ENCODE measurements at regions not wholly inside any gene's neighbourhood (a gene's known extent, or its start where the extent isn't known, plus 50 kb on each side); places are given as distances from the start of the nearest gene placed in this dataset.
"Not testable (repeated sequence)": the region's sequence is repeated elsewhere in the genome, so short reads cannot be mapped to it uniquely, and the experiment has no call there.

GRCh38 chr7:148472406-148472805 lies 118.2 kb upstream of the C7orf33 start:
- no peak for DNase-seq

DNA sequence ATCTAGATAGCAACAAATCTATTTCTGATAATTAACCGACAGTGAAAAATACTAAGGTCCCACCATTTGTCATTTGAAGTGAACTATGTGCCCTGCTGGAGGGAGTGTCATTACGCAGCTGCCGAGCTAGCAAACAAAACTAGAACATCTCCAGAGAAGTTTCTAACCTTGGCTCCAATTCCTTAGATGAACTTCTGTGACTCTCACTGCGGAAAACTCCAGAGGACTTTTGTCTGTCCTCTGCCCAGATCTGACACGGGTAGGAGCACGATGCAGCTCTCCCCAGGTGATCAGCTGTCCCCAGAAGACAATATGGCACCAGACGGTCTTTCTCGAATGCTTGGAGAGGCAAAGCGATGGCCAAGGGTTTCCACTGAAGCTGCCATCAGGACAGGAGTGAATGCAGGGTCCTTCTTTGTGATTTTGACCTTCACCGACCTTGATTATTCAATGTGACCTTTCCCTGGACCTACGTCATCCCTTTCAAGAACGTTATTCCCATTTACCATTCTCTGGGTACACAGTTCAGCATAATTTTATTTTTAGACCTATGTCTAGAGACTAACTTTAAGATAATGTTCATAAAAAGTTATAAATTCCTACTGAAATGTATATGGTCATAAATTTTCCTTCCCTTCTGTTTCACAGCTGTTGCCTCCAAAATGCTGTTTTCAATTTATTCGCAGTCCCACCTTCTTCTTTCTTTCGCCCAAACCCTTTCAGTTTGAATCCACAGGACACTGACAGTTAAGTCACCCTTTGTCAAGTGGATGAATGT lies 116.7 kb upstream of the C7orf33 start:
- DNase-seq = no peak

GRCh38 chr7:148474481-148475025 lies 116.0 kb upstream of the C7orf33 start:
- no peak for DNase-seq

DNA sequence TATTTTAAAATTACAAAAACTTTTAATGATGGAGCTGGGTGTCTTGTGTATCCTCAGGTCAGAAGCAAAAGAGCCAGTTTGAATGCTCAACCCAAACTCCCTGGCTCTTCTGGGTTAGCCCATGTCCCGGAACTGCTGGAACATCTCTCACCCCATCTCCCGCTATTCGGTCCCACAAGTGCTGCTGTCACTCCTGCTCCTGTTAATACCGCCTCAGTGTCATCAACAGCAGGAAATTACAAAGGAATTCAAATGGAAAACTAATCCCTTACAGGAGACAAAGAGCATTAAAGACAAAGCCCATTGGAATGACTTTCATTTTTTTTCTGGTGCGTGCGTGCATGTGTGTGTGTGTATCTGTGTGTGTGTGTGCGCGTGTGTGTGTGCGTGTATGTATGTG lies 112.0 kb upstream of the C7orf33 start:
- no peak for DNase-seq

DNA sequence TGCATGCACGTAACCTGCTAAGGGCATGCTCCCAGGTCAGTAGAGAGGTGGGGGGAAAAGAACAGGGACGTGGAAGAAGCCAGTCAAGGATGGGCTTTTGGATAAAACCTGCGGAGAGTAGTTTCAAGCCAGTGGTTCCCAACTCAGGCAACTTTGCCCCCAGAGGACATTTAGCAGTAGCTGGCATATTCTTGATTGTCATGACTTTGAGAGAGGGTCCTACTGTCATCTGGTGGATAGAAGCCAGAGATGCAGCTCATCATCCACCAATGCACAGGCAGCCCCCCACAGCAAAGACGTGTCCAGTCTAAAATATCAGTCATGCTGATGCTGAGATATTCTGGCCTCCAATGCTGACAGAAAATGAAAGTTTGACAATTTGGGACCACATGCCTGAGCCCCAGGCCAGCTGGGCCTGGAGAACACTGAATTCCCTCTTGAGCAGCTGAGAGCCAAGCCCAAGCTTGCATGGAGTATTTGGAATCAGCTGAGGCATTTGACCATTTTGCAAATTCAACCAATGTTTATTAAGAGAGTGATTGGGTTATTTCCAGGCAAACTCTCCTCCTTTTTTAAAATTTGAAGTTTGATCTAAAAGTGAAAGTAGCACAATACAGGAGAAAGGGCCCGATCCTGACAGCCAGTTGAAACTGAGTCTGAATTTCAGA lies 110.0 kb upstream of the C7orf33 start:
- DNase-seq = peak; percentile 0

DNA sequence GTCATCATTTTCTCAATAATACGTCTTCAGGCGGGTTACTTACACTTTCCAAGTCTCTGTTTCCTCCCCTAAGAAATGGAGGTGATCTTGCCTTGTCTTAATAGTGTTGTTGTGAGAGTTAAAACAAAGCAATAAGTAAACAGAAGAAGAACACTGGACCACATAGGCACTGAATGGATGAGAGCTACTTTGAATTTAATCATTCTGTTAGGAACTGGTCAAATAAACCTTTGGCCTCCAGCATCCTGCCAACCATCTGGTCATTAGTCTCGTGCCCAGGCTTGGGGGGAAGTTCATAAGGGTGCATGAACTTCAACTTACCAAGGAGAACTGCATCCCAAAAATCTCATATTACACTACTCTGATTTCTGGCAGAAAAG lies 109.4 kb upstream of the C7orf33 start:
- DNase-seq = no peak

- no peak for DNase-seq
Observed at GRCh38 chr7:148481971-148482626, 108.5 kb upstream of the C7orf33 start.

DNA sequence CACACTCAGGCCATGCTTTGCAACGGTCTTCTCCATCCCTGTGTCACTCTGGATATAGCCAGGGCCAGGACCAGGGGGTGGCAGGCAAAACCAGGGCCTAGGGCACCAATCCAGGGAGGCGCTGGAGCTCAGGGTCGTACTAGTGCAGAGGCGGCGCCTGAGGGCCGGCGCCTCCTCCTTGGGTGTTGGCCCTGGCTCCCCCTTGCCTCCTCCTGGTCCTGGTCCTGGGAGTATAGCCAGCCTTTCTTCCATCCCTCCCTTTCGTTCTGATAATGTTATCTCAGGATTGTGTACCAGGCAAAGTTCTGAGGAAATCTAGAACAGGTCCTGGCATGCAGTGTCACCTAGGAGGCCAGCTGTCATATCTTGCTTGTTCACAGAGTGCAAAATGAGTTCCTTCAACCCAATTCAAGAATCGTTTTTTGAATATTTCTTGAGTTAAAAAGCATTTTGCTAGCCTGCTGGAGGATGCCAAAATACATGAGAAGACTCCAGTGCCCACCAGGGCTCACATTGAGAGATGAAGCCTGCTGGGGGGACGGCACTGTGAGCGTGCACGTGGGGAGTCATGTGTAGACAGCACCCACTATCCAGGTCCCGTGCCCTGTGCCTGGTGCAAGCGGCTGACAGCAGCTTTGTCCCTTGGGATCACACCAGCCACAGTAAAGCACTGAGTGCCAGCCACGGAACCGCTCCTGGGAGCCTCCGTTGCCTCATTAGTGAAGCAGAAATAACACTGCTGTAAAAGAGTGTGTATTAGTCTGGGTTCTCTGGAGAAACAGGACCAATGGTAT lies 106.9 kb upstream of the C7orf33 start:
- no peak for DNase-seq

DNA sequence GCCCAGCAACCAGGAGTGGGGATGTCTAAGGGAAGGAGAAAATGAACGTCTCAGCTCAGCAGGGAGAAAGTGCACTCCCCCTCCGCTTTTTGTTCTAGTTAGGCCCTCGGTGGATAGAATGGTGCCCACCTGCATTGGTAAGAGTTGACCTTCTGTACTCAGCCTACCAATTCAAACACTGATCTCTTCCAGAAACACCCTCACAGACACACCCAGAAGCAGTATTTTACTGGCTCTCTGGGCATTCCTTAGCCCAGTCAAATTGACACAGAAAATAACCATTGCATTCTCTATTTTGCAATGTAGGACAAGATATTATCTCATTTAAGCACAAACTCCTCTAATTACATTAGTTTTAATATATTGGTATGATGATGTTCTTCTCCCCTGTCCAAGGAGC lies 106.1 kb upstream of the C7orf33 start:
- DNase-seq = no peak

DNA sequence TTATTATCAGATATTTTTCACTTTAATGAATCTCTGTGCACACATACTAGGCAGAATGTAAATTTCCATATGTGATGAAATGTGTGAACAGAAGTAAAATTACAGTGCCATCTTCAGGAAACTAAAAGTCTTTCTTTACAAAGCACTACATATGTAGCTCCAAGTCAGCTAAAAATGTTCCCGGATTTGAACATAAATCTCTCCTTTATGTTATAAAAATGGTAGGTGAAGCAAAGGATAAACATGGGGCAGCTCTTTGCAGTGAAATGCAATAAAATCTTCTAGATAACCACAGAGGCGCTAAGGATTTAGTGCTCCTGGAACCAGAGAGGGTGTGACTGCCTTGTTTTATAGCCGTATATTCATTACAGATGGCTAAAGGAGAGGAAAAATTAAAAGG lies 104.9 kb upstream of the C7orf33 start:
- DNase-seq = peak; percentile 14

GRCh38 chr7:148486937-148487336 lies 103.6 kb upstream of the C7orf33 start:
- no peak for DNase-seq

DNA sequence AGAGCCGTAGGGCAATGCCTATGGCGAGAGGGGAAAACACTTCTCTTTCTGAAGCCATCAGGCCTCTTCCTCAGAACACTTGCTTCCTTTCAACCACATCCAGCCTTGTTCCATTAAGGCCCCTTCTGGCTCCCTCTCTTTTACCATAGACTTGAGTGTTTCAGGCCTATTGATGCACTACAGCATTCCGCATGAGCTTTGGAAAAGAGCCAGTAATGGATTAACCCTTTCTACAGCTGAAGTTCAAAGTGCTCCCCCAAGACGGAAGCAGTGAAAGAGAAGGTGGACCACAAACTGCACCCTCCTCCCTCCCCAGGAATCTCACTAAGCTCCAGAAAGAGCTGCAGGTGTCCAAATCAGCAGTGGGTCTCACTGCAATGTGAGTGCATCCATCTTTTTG lies 102.7 kb upstream of the C7orf33 start:
- DNase-seq = no peak

- DNase-seq = no peak
Observed at GRCh38 chr7:148489678-148490077, 100.9 kb upstream of the C7orf33 start.

DNA sequence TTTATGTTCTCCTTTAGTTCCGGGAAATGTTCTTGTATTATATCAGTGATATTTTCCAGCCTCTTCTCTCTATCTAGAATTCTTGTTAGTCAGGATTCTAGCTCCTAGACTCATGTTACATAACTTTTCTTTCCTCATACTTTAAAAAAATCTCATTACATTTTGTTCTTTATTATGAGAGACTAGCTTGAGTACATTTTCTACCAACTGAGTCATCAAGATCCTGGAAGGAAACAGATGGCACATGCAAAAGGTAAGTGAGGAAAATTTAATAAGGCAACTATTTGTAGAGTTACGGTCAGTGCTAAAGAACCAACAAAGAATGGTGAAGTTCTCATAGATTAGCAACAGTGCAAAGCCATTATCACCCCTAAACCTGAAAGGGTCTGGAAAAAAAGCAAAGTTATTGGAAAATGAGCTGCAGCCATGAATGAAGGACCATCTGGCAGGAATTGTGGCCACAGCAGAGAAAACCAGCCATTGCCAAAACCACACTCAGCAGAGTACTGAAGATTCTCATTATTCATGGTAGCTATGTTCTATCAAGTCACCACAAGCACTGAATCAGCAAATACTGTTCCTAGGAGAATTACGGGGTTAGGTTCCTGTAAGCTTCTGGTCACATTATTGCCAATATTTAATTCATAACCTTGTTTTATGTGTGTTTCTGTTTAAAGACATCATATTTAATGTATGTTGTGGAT lies 98.3 kb upstream of the C7orf33 start:
- no peak for DNase-seq

- no peak for DNase-seq
Observed at GRCh38 chr7:148495605-148496004, 95.0 kb upstream of the C7orf33 start.

DNA sequence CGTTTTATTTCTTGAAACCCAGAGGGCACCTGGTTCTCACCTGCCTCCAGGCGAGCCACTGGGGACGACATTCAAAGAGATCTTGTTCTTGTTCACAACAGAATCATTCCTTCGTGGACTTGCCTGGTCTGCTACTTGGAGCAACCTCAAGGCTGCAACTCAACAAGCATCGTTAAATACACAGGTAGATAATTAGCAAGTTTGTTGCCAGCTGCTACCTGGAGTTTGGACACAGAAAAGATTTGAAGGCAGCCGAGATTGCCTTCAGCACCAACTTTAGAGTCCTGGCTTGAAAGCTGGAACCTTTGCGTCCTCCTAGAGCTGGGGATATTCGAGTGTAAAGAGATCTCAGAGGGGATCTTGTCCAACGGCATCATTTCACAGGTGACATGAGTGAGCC lies 89.6 kb upstream of the C7orf33 start:
- no peak for DNase-seq

DNA sequence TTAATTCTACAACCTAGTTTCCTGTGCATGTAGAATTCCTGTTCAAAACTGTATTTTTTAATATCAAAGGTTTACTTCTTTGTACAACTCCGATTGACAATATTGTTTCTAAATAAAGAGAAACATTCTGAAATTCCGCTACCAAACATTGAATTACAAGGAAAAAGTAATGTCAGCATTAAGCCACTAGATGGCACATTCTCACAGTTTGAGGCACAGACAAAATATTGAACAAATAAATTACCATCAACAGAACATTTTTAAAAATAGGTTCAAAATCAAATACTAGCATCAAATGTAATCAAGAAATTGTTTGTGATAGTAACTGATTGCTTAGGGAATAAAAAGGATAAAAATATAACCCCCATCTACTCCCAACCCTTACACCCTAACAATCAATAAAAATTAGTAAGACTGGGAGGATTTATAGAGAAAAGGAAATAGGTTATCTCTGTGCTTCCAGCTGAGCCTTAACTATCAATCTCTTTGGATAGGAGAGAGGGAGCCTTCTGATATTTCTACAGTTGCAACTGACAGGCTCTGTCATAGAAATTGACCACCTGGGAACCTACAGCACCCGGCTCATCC lies 86.6 kb upstream of the C7orf33 start:
- DNase-seq = peak; percentile 38

- DNase-seq = no peak
Observed at GRCh38 chr7:148505645-148506375, 84.8 kb upstream of the C7orf33 start.

- DNase-seq = not testable (repeated sequence)
Observed at GRCh38 chr7:148507064-148507573, 83.4 kb upstream of the C7orf33 start.

GRCh38 chr7:148507787-148508186 lies 82.8 kb upstream of the C7orf33 start:
- DNase-seq = no peak

DNA sequence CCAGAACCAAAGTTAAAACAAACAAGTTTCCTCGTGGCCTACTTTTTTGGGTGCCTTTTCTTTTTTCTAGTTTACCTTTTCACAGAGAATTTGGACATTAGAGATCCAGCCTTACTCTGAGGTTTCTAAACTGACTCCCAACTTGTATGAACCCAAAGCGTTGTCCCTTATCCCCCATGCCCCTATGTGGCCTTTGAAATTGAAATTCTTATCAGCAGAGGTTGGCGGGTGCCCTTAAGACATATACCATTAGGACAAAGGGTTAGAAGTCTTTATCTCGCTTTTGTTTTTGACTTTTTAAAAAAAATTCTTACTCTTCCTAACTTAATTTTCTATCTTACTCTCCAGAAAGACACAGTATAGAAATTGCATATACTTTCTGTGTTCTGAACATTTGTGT lies 76.3 kb upstream of the C7orf33 start:
- DNase-seq = no peak

Measured in midbrain (tissue), 1 donor.